ENCODE measurements at regions not wholly inside any gene's neighbourhood (a gene's known extent, or its start where the extent isn't known, plus 50 kb on each side); places are given as distances from the start of the nearest gene placed in this dataset.

GRCh38 chr6:96301023-96301422, 220.6 kb upstream of the UFL1 start:
- Histone ChIP-seq H3K23ac (ENCODE audit: insufficient read length) (no peak overlapping the region), H3K4me2 (ENCODE audit: insufficient read depth in 1 of 2, low read depth in 2 of 2, low read length in 2 of 2) (no peak overlapping the region), H3K27ac (ENCODE audit: low read depth, low read length) (no peak overlapping the region), H3K4me3 (ENCODE audit: extremely low read depth in 1 of 4, insufficient read depth in 2 of 4, low read depth in 3 of 4, low read length in 4 of 4) (no peak overlapping the region), H3K79me2 (ENCODE audit: control insufficient read depth in 1 of 2, insufficient read depth in 2 of 2, low read length in 2 of 2) (no peaks in the 10 kb centered on the region), H2AK5ac (ENCODE audit: low read depth, low read length) (no peak overlapping the region), H3K4ac (replicated peaks; ENCODE audit: insufficient read length, low read depth, low read length) (no peak overlapping the region), H4K20me1 (replicated peaks in 1 of 2; ENCODE audit: control insufficient read depth in 1 of 2, insufficient read depth in 2 of 2, low read length in 2 of 2) (no peaks in the 10 kb centered on the region), H2BK15ac (ENCODE audit: low read length) (no peak overlapping the region), H4K5ac (ENCODE audit: insufficient read length, low read depth, low read length) (no peak overlapping the region), H2BK20ac (ENCODE audit: low read length) (no peak overlapping the region), H3K79me1 (ENCODE audit: low read depth, low read length) (no peaks in the 10 kb centered on the region), H2BK120ac (replicated peaks; ENCODE audit: low read depth, low read length) (no peak overlapping the region), H4K91ac (replicated peaks; ENCODE audit: insufficient read length, low read length) (no peak overlapping the region), H3K23me2 (ENCODE audit: low read depth, low read length) (no peaks in the 10 kb centered on the region), H3K4me1 (replicated peaks in 1 of 4; ENCODE audit: control insufficient read depth in 3 of 4, insufficient read depth in 4 of 4, low read length in 3 of 4) (no peaks in the 10 kb centered on the region), H2BK5ac (ENCODE audit: low read depth, low read length) (no peak overlapping the region), H3K9me3 (ENCODE audit: insufficient read depth in 2 of 2, low read depth in 1 of 2, low read length in 1 of 2) (no peaks in the 10 kb centered on the region), H3K36me3 (ENCODE audit: control insufficient read depth in 2 of 4, insufficient read depth in 4 of 4, low read length in 3 of 4) (no peaks in the 10 kb centered on the region), H3K18ac (ENCODE audit: extremely low read depth, low read length) (no peak overlapping the region), H3K9ac (replicated peaks in 1 of 4; ENCODE audit: extremely low read depth in 1 of 4, low read depth in 3 of 4, low read length in 3 of 4) (no peak overlapping the region), H2BK12ac (ENCODE audit: low read depth, low read length) (no peak overlapping the region), H2AFZ (ENCODE audit: low read length) (no peak overlapping the region), H3K56ac (replicated peaks; ENCODE audit: insufficient read length, low read depth, low read length) (no peak overlapping the region), H3K27me3 (replicated peaks in 1 of 4; ENCODE audit: control insufficient read depth in 3 of 4, extremely low read depth in 1 of 4, insufficient read depth in 3 of 4, low read length in 3 of 4) (no peaks in the 10 kb centered on the region), H4K8ac (ENCODE audit: extremely low read depth, insufficient read depth, low read length) (no peak overlapping the region), H3K14ac (ENCODE audit: insufficient read length) (no peak overlapping the region)
- ChIA-PET CTCF (ENCODE audit: partially characterized antibody) (interaction anchor here (1.2 to 1.3 kb wide), 2 partner anchors 14 to 21 kb away, joined by 3 to 5 read pairs; no protein-coding TSS in a partner anchor), POLR2A (ENCODE audit: partially characterized antibody) (no interaction called here)
- FAIRE-seq = no peak
- no peak for DNase-seq (ENCODE audit: low read depth in 1 of 2, low spot score in 2 of 2)
- 94% methylated on average over 3 of the region's 3 CpGs; no CpG with 5 or more reads in 1 of the 2 experiments for WGBS, 2 experiments (ENCODE audit: extremely low coverage in 1 of 2, insufficient coverage in 1 of 2, insufficient read length in 1 of 2, insufficient replicate concordance in 2 of 2, low coverage in 1 of 2, low lambda C conversion rate in 2 of 2, missing lambda C conversion rate in 1 of 2)
- TF ChIP-seq JUN (IDR thresholded peaks at IDR 0.05; ENCODE audit: low read depth, low read length) (no peak), RBBP5 (IDR thresholded peaks at IDR 0.05; ENCODE audit: borderline replicate concordance, low read depth, low read length) (no peak), PHF8 (conservative IDR thresholded peaks at IDR 0.05; ENCODE audit: low read depth, low read length) (no peak), POU5F1 (IDR thresholded peaks at IDR 0.05; ENCODE audit: low read depth, low read length) (no peak), EP300 (IDR thresholded peaks at IDR 0.05; ENCODE audit: borderline replicate concordance in 1 of 2, low read depth in 2 of 2, low read length in 2 of 2) (no peak), YY1 (IDR thresholded peaks at IDR 0.05; ENCODE audit: low read depth, low read length) (no peak), USF2 (IDR thresholded peaks at IDR 0.05; ENCODE audit: low read length) (no peak), TAF1 (IDR thresholded peaks at IDR 0.05; ENCODE audit: low read depth, low read length) (no peak), POLR2AphosphoS5 (IDR thresholded peaks at IDR 0.05; ENCODE audit: low read depth, low read length) (no peak), CBX5 (IDR thresholded peaks at IDR 0.05; ENCODE audit: low read depth, low read length) (no peak), ATF3 (IDR thresholded peaks at IDR 0.05; ENCODE audit: insufficient read depth, low read depth, low read length) (no peak), SP1 (IDR thresholded peaks at IDR 0.05; ENCODE audit: low read depth, low read length) (no peak), RXRA (IDR thresholded peaks at IDR 0.05; ENCODE audit: insufficient read depth, low read depth, low read length) (no peak)
